K562 (cell line): ENCODE measurements at regions not wholly inside any gene's neighbourhood (a gene's known extent, or its start where the extent isn't known, plus 50 kb on each side); places are given as distances from the start of the nearest gene placed in this dataset.

ENCODE experiments used
- ATAC-seq: fragments of 200-7000 bp; cut with Tn5 transposase; 3 replicates; pipeline ENCODE4 v1.9.1; 2020; ENCODE audit warnings: moderate library complexity
- BruUV-seq: library from RNA; stranded (reverse); fragments of 400-500 nt; replicated peaks from 2 replicates; lab custom pipeline; 2021; lab: Mats Ljungman, UMichigan
- CTCF ChIA-PET: fragments of 300-600 bp; formaldehyde crosslinking; extraction: SDS; loops from one replicate; lab custom pipeline; 2021; ENCODE audit warnings: low intra/inter-chr PET ratio; lab: Yijun Ruan, JAX
- POLR2A ChIA-PET: fragments of 300-600, 350-650 bp; sonication (Branson Sonifier 250); formaldehyde crosslinking; extraction: SDS; loops from one replicate; lab custom pipeline; 2021; ENCODE audit warnings: antibody characterized with exemption, inconsistent platforms; lab: Yijun Ruan, JAX
- DNase-seq, 4 experiments: peaks; one replicate each; pipeline versions ENCODE4 v3.0.0 to v3.0.0-alpha.2; 2011 to 2018; ENCODE audit warnings: low spot score in 3 of 4, mixed read lengths in 3 of 4; ENCODE audit errors: extremely low read depth in 1 of 4
- FAIRE-seq: peaks from 2 replicates; lab custom pipeline; 2011; peaks lifted over from hg19 to GRCh38; lab: Jason Lieb, UNC
- H2AFZ ChIP-seq: 2 replicates; pipeline ENCODE4 v1.6.0; 2011; ENCODE audit warnings: low read depth, low read length, control low read depth, inconsistent platforms
- H3K27ac ChIP-seq: fragments of 200-600 bp; 3 replicates; pipeline ENCODE4 v1.8.0; 2011; ENCODE audit warnings: low read depth, mild to moderate bottlenecking, control low read depth, inconsistent platforms, low read length, moderate library complexity, mixed read lengths; ENCODE audit errors: extremely low read depth
- H3K27me3 ChIP-seq, 2 experiments: fragments of 300-600 bp in 1 of 2; 2 replicates in 1 of 2; 3 replicates in 1 of 2; pipeline versions ENCODE4 v1.6.0 to v1.8.0; 2011; ENCODE audit warnings: inconsistent platforms in 2 of 2, low read length in 2 of 2, mild to moderate bottlenecking in 1 of 2, mixed read lengths in 1 of 2, moderate library complexity in 1 of 2; ENCODE audit not compliant: control insufficient read depth in 2 of 2, insufficient read depth in 2 of 2
- H3K36me3 ChIP-seq: fragments of 300-600 bp; 3 replicates; pipeline ENCODE4 v1.8.0; 2011; ENCODE audit warnings: mild to moderate bottlenecking, low read length, inconsistent platforms; ENCODE audit not compliant: control insufficient read depth, insufficient read depth
- H3K4me1 ChIP-seq, 2 experiments: fragments of 200-600 bp in 1 of 2; replicated peaks in 1 of 2; 2 replicates in 1 of 2; 3 replicates in 1 of 2; pipeline versions ENCODE4 v1.5.1 to v1.8.0; 2011; ENCODE audit warnings: inconsistent platforms in 2 of 2, low read length in 2 of 2, mild to moderate bottlenecking in 1 of 2, mixed read lengths in 1 of 2, moderate library complexity in 1 of 2; ENCODE audit not compliant: control insufficient read depth in 2 of 2, insufficient read depth in 2 of 2
- H3K4me2 ChIP-seq: 2 replicates; pipeline ENCODE4 v1.6.1; 2011; ENCODE audit warnings: low read length, control low read depth, inconsistent platforms, mixed read lengths; ENCODE audit not compliant: insufficient read depth
- H3K4me3 ChIP-seq: fragments of 200-600 bp; sonication (generic), shearing (Covaris generic); 2 replicates; pipeline ENCODE4 v1.5.1; 2016; ENCODE audit warnings: control low read depth, inconsistent platforms
- H3K79me2 ChIP-seq: fragments of 200-600 bp; 3 replicates; pipeline ENCODE4 v1.8.0; 2011; ENCODE audit warnings: low read length, inconsistent platforms; ENCODE audit not compliant: control insufficient read depth, insufficient read depth
- H3K9ac ChIP-seq, 2 experiments: 2 replicates each; pipeline versions ENCODE4 v1.6.0 to v1.6.1; 2011; ENCODE audit warnings: low read depth in 2 of 2, low read length in 2 of 2, control low read depth in 1 of 2, inconsistent platforms in 1 of 2, mild to moderate bottlenecking in 1 of 2, mixed read lengths in 1 of 2; ENCODE audit not compliant: insufficient read depth in 1 of 2
- H3K9me1 ChIP-seq: one replicate; pipeline ENCODE4 v1.6.0; 2011; ENCODE audit warnings: inconsistent platforms, mild to moderate bottlenecking, low read length, moderate library complexity; ENCODE audit not compliant: control insufficient read depth, insufficient read depth
- H3K9me3 ChIP-seq: replicated peaks from 2 replicates; pipeline ENCODE4 v1.5.1; 2011; ENCODE audit warnings: low read depth, low read length, inconsistent platforms; ENCODE audit not compliant: control insufficient read depth, insufficient read depth
- H4K20me1 ChIP-seq: replicated peaks from 2 replicates; pipeline ENCODE4 v1.6.1; 2011; ENCODE audit warnings: low read length, inconsistent platforms, mixed read lengths; ENCODE audit not compliant: control insufficient read depth, insufficient read depth
- CBFA2T3 ChIP-seq: fragments of 450-650 bp; IDR thresholded peaks from 2 replicates; pipeline ENCODE4 v1.6.1; 2017
- CHD2 ChIP-seq: IDR thresholded peaks from 2 replicates; pipeline ENCODE4 v1.6.1; 2011; ENCODE audit warnings: low read depth, low read length
- HOXB6 ChIP-seq: fragments of 250-450 bp; sonication (Bioruptor Pico); IDR thresholded peaks from 2 replicates; pipeline ENCODE4 v1.5.1; 2022; ENCODE audit warnings: mild to moderate bottlenecking, borderline replicate concordance
- KAT7 ChIP-seq: sonication (generic); formaldehyde crosslinking; IDR thresholded peaks from 2 replicates; pipeline ENCODE4 v1.8.0; 2022; ENCODE audit warnings: missing genetic modification reagents, mild to moderate bottlenecking, borderline replicate concordance
- MEIS2 ChIP-seq: fragments of 450-650 bp; IDR thresholded peaks from 2 replicates; pipeline ENCODE4 v1.6.1; 2014; ENCODE audit warnings: mild to moderate bottlenecking; ENCODE audit not compliant: partially characterized antibody
- POLR2G ChIP-seq: fragments of 200-400 bp; formaldehyde crosslinking; IDR thresholded peaks from 2 replicates; pipeline ENCODE4 v1.6.1; 2017; ENCODE audit warnings: low read depth, mild to moderate bottlenecking, antibody characterized with exemption, low read length, moderate library complexity
- PRPF4 ChIP-seq: fragments of 200-400 bp; formaldehyde crosslinking; IDR thresholded peaks from one replicate; pipeline ENCODE4 v1.6.1; 2017; ENCODE audit warnings: low read length, low read depth, mild to moderate bottlenecking; ENCODE audit not compliant: insufficient read depth, poor library complexity, severe bottlenecking
- RFX5 ChIP-seq: IDR thresholded peaks from 2 replicates; pipeline ENCODE4 v1.6.1; 2011; ENCODE audit warnings: low read depth, mild to moderate bottlenecking, improper control_type of control experiment, low read length
- SMARCA5 ChIP-seq: fragments of 450-650 bp; IDR thresholded peaks from 2 replicates; pipeline ENCODE4 v1.6.1; 2016
- ZNF354B ChIP-seq: fragments of 250-450 bp; sonication (Bioruptor Pico); IDR thresholded peaks from 2 replicates; pipeline ENCODE4 v1.4.0; 2020
- WGBS: fragments of 100-300 bp; shearing (Covaris generic); methylation state at CpG from one replicate; pipeline ENCODE4 v1.1.6; 2016; ENCODE audit warnings: low coverage, mixed read lengths; ENCODE audit not compliant: insufficient coverage; ENCODE audit errors: missing lambda C conversion rate; 5-methylcytosine and 5-hydroxymethylcytosine counted together
- in situ Hi-C: fragments of 300-500 bp; cut with MboI; formaldehyde crosslinking; loops from 4 replicates; pipeline ENCODE4 v1.15.0; 2018; ENCODE audit warnings: inconsistent platforms, mixed read lengths
- intact Hi-C: fragments of 100-400 bp; cut with micrococcal nuclease; formaldehyde crosslinking; loops from 2 replicates; pipeline ENCODE4 v1.14.2; 2022
- TF ChIP-seq, protein P1 (sequence below): sonication (generic); formaldehyde crosslinking; IDR thresholded peaks from 2 replicates; pipeline ENCODE4 v1.8.0; 2023; ENCODE audit warnings: mild to moderate bottlenecking, missing genetic modification reagents
- TF ChIP-seq, protein P2 (sequence below): fragments of 250-450 bp; sonication (Bioruptor Pico); IDR thresholded peaks from 2 replicates; pipeline ENCODE4 v1.5.0; 2022; ENCODE audit warnings: mild to moderate bottlenecking

GRCh38 chr4:81966676-81967075, 407.1 kb downstream of the HNRNPD start:
- intact Hi-C loops (no loop called here), in situ Hi-C loops (no loop called here)
- H3K27me3 ChIP-seq = no peaks in the 10 kb centered on the region
- ATAC-seq = no peak
- CTCF ChIA-PET = no interaction called here
- H3K4me1 ChIP-seq = no peaks in the 10 kb centered on the region
- BruUV-seq = no TSS peak
- no peak overlapping the region for H2AFZ ChIP-seq
- TF ChIP-seq, protein P1, sequence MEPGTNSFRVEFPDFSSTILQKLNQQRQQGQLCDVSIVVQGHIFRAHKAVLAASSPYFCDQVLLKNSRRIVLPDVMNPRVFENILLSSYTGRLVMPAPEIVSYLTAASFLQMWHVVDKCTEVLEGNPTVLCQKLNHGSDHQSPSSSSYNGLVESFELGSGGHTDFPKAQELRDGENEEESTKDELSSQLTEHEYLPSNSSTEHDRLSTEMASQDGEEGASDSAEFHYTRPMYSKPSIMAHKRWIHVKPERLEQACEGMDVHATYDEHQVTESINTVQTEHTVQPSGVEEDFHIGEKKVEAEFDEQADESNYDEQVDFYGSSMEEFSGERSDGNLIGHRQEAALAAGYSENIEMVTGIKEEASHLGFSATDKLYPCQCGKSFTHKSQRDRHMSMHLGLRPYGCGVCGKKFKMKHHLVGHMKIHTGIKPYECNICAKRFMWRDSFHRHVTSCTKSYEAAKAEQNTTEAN = no peak
- TF ChIP-seq MEIS2 = no peak
- TF ChIP-seq PRPF4 = no peak
- TF ChIP-seq, protein P2, sequence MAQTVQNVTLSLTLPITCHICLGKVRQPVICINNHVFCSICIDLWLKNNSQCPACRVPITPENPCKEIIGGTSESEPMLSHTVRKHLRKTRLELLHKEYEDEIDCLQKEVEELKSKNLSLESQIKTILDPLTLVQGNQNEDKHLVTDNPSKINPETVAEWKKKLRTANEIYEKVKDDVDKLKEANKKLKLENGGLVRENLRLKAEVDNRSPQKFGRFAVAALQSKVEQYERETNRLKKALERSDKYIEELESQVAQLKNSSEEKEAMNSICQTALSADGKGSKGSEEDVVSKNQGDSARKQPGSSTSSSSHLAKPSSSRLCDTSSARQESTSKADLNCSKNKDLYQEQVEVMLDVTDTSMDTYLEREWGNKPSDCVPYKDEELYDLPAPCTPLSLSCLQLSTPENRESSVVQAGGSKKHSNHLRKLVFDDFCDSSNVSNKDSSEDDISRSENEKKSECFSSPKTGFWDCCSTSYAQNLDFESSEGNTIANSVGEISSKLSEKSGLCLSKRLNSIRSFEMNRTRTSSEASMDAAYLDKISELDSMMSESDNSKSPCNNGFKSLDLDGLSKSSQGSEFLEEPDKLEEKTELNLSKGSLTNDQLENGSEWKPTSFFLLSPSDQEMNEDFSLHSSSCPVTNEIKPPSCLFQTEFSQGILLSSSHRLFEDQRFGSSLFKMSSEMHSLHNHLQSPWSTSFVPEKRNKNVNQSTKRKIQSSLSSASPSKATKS (CRISPR knock-in tag) = no peak
- no peak for TF ChIP-seq CHD2
- no peak for TF ChIP-seq RFX5
- no peak for TF ChIP-seq ZNF354B
- TF ChIP-seq SMARCA5 = no peak
- TF ChIP-seq CBFA2T3 = no peak
- TF ChIP-seq KAT7 (CRISPR knock-in tag) = no peak
- no peak for TF ChIP-seq HOXB6 (CRISPR knock-in tag)
- TF ChIP-seq POLR2G = no peak
- H3K79me2 ChIP-seq = no peaks in the 10 kb centered on the region
- H3K4me3 ChIP-seq = no peak overlapping the region
- no peak overlapping the region for H3K27ac ChIP-seq
- no peaks in the 10 kb centered on the region; the same call in 1 of the 2 replicates for H4K20me1 ChIP-seq
- H3K9ac ChIP-seq = no peak overlapping the region
- WGBS = 0% methylated on average over 2 of the region's 2 CpGs
- H3K4me2 ChIP-seq = no peak overlapping the region
- no peaks in the 10 kb centered on the region for H3K9me1 ChIP-seq
- no peak for DNase-seq
- H3K9me3 ChIP-seq = no peaks in the 10 kb centered on the region
- no peaks in the 10 kb centered on the region for H3K36me3 ChIP-seq
- no peak for FAIRE-seq
- POLR2A ChIA-PET = no interaction called here
